ENCODE measurements at regions not wholly inside any gene's neighbourhood (a gene's known extent, or its start where the extent isn't known, plus 50 kb on each side); places are given as distances from the start of the nearest gene placed in this dataset.

- no peak overlapping the region for H3K9ac ChIP-seq (ENCODE audit: low read length)
- no peaks in the 10 kb centered on the region for H3K79me2 ChIP-seq (ENCODE audit: insufficient read depth, low read length)
- no peaks in the 10 kb centered on the region for H3K36me3 ChIP-seq (ENCODE audit: control insufficient read depth in 1 of 2, insufficient read depth in 2 of 2, low read length in 2 of 2)
- no TSS peak for BruUV-seq (replicated peaks)
- no peak overlapping the region for H2AFZ ChIP-seq (ENCODE audit: low read depth, low read length, poor library complexity, severe bottlenecking)
- H3K4me1 ChIP-seq (ENCODE audit: control insufficient read depth in 1 of 2, insufficient read depth in 2 of 2, low read length in 2 of 2), result no peaks in the 10 kb centered on the region
- intact Hi-C loops (cut with micrococcal nuclease), result no loop called here
- peaks cover 18% of the 10 kb centered on the region; the same call in 1 of the 2 replicates for H3K27me3 ChIP-seq (ENCODE audit: insufficient read depth, low read length)
- ChIA-PET CTCF (no interaction called here), RAD21 (ENCODE audit: low non-redundant PET in 1 of 2, low total read pairs in 2 of 2, uncharacterized antibody in 2 of 2, unreplicated experiment in 2 of 2) (no interaction called here), POLR2A (no interaction called here)
- no peaks in the 10 kb centered on the region for H3K9me2 ChIP-seq (ENCODE audit: insufficient read depth)
- H3K4me2 ChIP-seq (ENCODE audit: low read length), result no peak overlapping the region
- DNase-seq (ENCODE audit: low read depth, low spot score), result no peak
- no peaks in the 10 kb centered on the region for H4K20me1 ChIP-seq (ENCODE audit: insufficient read depth)
- H3K4me3 ChIP-seq (replicated peaks in 1 of 2; ENCODE audit: low read depth in 1 of 2, low read length in 2 of 2), result no peak overlapping the region
- TF ChIP-seq JUND (IDR thresholded peaks at IDR 0.05) (no peak), FOSL1 (IDR thresholded peaks at IDR 0.05; ENCODE audit: low read depth) (no peak), EZH2 (IDR thresholded peaks at IDR 0.05) (no peak), ZBTB33 (IDR thresholded peaks at IDR 0.05; ENCODE audit: extremely low read depth, insufficient replicate concordance, low read length) (no peak), ELF1 (IDR thresholded peaks at IDR 0.05; ENCODE audit: borderline replicate concordance, low read depth) (no peak), POLR2A (IDR thresholded peaks at IDR 0.05; ENCODE audit: borderline replicate concordance, extremely low read depth, insufficient read depth, insufficient read length) (no peak), CTCF (IDR thresholded peaks at IDR 0.05 in 2 of 3, conservative IDR thresholded peaks at IDR 0.05 in 1 of 3; ENCODE audit: borderline replicate concordance in 1 of 3, insufficient read depth in 1 of 3, low read depth in 2 of 3, low read length in 2 of 3) (no peak), SIN3A (IDR thresholded peaks at IDR 0.05; ENCODE audit: low read depth) (no peak), ZFX (IDR thresholded peaks at IDR 0.05) (no peak), CBX3 (IDR thresholded peaks at IDR 0.05; ENCODE audit: low read depth) (no peak), EGR1 (IDR thresholded peaks at IDR 0.05; ENCODE audit: low read depth) (no peak), ATF3 (IDR thresholded peaks at IDR 0.05) (no peak), SRF (IDR thresholded peaks at IDR 0.05; ENCODE audit: low read depth) (no peak)
- no peaks in the 10 kb centered on the region for H3K9me3 ChIP-seq (ENCODE audit: control insufficient read depth in 1 of 2, insufficient read depth in 1 of 2, low read depth in 1 of 2, low read length in 2 of 2)
- no peak overlapping the region for H3K27ac ChIP-seq (ENCODE audit: low read depth, low read length)
- ATAC-seq, result no peak
Measured at GRCh38 chr6:126876446-126876845, 242.0 kb upstream of the RSPO3 start.
